Hematopoietic multipotent progenitor cell (in vitro differentiated cells): ENCODE measurements at regions not wholly inside any gene's neighbourhood (a gene's known extent, or its start where the extent isn't known, plus 50 kb on each side); places are given as distances from the start of the nearest gene placed in this dataset.
A peak's percentile ranks its signal among the peaks of the same experiment; 100 is the strongest.
"Not testable (repeated sequence)": the region's sequence is repeated elsewhere in the genome, so short reads cannot be mapped to it uniquely, and the experiment has no call there.

Experiments used
- DNase-seq, 3 donors: peaks; one replicate each; pipeline ENCODE4 v3.0.0-alpha.2; 2011 to 2015; ENCODE audit warnings: low read depth in 2 of 3, low spot score in 2 of 3

DNA sequence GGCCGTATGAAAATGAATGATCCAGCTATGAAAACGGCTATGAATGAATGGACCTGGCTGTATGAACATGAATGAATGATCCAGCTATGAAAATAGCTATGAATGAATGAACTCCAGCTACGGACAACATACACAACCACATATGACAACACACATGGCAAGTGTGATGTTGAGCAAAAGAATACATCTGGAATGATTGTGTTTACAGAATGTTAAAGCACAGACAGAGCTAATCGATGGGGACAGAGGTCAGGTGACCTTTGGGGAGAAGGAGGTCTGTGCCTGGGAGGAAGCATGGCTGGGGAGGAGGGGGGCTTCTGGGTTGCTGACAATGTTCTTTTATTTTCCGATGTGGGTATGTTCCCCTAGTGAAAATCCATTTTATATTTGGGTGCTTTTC lies 174.0 kb upstream of the WSCD1 start:
- no peak for DNase-seq

DNA sequence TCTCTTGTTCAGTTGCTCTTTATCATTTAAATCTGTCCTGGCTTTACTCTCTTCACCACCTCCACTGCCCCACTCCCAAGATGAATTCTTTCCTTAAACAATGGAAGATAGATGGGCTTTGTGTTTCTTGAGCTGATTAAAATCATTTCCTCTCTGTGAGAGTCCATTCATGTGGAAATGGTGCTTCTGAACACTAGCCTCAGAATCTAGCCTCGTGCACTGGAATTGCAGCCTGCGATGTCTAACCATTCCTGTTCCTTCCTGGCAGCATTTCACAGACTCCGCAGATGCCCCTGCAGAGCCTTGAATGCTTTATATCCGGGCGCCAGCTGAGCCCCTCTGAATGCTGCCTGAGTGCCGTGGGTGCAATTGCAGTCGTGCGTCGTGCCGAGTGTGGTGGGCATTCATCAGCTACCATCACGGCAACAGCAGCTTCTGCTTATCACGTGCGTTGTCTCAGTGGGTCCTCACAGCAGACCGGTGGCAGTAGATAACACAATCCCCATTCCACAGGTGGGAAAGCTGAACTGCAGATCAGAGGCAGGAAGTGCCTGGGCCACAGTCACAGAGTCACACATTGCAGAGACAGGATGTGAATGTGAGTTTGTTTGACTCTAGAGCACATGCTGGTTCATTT lies 172.8 kb upstream of the WSCD1 start:
- no peak for DNase-seq

- DNase-seq: not testable (repeated sequence)
Observed at GRCh38 chr17:5897981-5898380, 172.2 kb upstream of the WSCD1 start.

- DNase-seq: no peak
Observed at GRCh38 chr17:5898406-5898805, 171.8 kb upstream of the WSCD1 start.

- no peak for DNase-seq
Observed at GRCh38 chr17:5899496-5900195, 170.5 kb upstream of the WSCD1 start.

- DNase-seq: no peak
Observed at GRCh38 chr17:5901731-5902130, 168.4 kb upstream of the WSCD1 start.

DNA sequence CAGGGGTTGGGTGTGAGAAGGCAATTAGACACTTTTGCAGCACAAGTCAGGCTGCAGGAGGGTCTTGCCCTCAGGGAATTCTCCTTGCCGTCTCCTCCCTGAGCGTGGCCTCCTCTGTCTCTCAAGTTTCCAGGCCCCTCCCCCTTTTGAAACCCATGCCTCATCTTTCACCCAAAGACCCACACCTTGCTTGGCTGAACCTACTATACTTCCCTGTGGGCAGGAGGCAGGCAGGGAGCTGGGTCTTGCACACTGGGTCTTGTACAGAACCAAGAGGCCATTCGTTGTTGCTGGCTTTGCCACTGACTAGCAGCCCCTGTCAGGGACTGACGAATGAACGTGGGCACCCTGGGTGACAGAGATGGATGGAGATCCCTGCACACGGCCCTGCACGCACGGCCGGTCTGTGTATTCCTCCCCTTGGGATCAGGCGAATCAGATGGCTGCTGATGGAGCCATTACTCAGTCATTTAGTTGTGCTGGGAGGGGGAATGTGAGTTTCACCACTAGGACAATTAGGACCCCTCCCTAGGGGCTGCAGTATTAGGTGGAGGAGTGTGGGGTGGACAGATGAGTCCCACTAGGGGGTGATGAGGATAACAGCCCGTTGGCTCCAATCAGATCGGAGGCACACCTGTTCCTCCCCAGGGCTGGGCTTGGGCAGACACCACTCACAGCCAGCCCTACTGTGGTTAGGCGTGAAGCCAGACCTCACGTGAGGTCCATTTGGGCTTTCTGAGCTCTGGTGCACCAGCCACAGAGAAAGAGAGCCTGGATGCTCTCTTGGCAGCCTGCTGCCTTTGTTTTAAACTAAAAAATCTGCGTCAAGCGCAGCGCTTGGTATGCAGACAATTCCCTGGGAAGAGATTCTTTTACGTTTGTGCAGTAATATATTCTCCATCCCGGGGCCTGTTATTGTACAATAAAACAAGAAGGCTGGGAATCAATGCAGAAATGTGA lies 167.7 kb upstream of the WSCD1 start:
- no peak for DNase-seq

- DNase-seq: no peak
Observed at GRCh38 chr17:5911919-5912318, 158.3 kb upstream of the WSCD1 start.

DNA sequence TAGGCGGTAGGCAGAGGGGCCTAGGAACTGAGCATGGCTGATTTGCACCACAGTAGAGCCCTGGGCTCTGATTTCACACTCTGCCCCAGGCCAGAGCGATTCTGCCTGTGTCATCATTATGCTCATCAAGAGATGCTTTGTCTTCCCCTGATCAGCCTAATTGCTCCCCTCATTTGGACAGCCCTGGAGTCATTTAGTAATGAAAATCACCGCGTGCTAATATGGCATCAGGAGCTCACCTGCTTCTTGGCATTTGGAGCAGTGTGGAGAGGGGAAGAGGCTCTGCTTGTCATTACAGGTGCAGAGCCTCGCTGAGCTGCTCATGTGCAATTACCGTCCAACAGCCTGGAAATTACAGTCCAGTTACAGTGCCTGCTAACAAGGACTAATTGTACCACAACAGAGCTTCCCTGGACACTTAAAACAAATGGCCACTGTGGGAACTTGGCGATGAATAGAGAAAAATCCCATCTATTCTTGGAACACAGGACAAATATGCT lies 157.1 kb upstream of the WSCD1 start:
- no peak for DNase-seq

DNA sequence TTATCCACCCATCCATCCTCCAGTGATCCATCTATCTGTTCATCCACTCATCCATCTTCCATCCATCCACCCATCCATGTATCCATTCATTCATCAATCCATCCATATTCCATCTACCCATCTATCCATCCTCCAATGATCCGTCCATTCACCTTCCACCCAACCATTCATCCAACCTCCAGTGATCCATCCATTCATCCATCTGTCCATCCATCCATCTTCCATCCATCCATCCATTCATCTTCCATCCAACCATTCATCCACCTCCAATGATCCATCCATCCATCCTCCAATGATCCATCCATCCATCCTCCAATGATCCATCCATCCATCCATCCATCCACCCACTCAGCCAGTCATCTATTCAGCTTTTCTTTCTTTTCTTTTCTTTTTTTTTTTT lies 156.5 kb upstream of the WSCD1 start:
- no peak for DNase-seq

- no peak for DNase-seq
Observed at GRCh38 chr17:5915337-5915736, 154.8 kb upstream of the WSCD1 start.

DNA sequence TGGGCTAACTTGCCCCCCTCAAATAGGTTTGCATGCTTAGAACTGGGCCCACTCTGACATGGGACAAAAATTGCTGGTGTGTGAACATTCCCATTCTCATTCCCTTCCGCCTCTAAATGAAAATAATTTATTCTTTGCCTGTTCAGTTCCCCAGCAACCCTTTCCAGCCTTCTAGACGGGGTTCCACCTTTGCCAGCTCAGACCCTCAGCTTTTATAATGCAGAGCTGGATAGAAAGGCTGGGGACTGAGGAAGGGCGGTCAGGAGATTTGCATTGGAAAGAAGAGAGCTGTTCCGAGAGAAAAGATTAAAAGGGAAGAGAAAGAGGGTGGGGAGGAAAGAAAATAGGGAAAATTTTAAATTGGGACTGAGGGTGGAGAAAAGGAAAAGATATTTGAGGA lies 151.1 kb upstream of the WSCD1 start:
- no peak for DNase-seq

GRCh38 chr17:5921512-5922282 lies 148.5 kb upstream of the WSCD1 start:
- DNase-seq: no peak

DNA sequence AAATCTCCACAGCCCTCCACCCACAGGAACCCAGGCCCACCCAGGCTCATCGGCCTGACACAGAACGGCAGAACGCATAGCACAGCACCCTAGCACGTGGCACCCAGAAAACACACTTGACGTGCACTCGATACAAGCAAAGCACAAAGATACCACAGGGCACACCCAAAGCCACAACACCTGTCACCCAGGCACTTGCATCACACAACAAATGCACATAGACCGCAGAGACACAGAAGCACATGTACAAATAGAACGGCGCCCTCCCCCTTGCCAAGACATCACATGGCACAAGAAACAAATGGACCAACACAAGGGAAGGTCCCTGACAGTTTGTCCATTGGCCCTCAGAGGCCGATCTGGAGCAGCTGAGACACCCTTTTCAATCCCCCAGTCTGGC lies 147.7 kb upstream of the WSCD1 start:
- no peak for DNase-seq

- no peak for DNase-seq
Observed at GRCh38 chr17:5929721-5930120, 140.5 kb upstream of the WSCD1 start.

- not testable (repeated sequence) for DNase-seq
Observed at GRCh38 chr17:5930555-5930954, 139.6 kb upstream of the WSCD1 start.

DNA sequence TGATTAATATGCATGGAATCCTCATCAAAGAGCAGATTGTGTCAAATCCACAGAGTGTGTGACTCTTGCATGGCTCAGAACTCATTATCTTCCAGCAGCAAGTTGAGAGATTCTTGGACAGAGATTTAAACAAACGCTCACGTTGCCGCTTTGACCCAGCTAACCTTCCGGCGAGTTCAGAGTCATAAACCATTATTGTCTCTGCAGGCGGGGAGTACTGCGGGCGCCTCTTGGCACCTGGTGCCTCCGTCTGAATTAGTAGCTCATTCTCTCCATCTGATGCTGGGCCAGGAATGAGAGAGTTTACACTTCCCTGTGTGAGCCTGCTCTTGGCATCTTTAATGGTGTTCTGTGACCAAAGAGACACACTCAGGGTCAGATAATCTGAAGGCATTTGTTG lies 138.6 kb upstream of the WSCD1 start:
- no peak for DNase-seq

- DNase-seq: no peak
Observed at GRCh38 chr17:5933430-5933829, 136.7 kb upstream of the WSCD1 start.

DNA sequence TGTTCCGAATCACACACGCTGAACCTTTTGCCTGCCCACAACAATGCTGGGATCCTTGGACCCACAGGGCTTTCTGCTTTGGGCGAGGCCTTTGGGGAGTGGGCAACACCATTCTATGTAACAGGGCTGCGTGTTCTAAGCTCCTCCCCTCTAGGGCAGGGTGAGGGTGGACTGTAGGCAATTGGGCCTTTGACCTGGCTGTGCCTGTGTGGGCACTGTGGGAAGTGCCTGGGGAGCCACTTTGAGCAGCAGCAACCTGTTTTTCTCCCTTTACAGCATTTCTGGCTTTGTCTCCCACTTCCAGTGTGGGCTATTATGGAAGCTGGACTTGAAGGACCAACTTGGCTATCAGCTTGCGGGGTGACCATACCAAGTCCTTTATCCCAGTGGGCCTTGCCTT lies 128.9 kb upstream of the WSCD1 start:
- no peak for DNase-seq

- peak in 2 of 3 donors; percentile 9 to 20 for DNase-seq
Observed at GRCh38 chr17:5942687-5943086, 127.5 kb upstream of the WSCD1 start.

DNA sequence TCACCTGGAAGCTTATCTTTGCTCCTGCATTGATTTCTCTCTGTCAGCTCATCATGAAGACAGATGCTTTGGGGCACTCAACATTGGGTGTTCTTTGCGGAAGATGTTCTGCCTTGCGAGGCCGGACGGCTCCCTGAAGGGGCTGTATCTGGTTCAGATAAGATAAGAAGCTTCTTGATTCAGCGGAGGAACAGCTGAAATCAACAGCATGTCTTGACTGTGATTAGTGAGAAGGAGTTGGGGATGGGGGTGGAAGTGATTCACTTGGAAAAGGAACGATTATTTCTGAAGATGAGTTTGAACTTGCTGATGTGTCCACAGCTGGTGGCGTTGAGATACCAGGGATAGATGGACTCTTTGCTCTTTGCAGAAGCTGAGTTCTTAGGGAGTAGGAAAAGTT lies 126.9 kb upstream of the WSCD1 start:
- DNase-seq: no peak
